IMR-90 (cell line): ENCODE measurements at regions not wholly inside any gene's neighbourhood (a gene's known extent, or its start where the extent isn't known, plus 50 kb on each side); places are given as distances from the start of the nearest gene placed in this dataset.

ENCODE experiments used
- ATAC-seq: fragments of 200-7000 bp; cut with Tn5 transposase; 2 replicates; pipeline ENCODE4 v1.9.1; 2020; ENCODE audit warnings: low read depth, mild to moderate bottlenecking, moderate library complexity
- BruUV-seq: library from RNA; stranded (reverse); fragments of 400-500 nt; replicated peaks from 2 replicates; lab custom pipeline; 2021; lab: Mats Ljungman, UMichigan
- CTCF ChIA-PET: fragments of 300-600 bp; formaldehyde crosslinking; extraction: SDS; loops from one replicate; lab custom pipeline; 2021; ENCODE audit warnings: antibody characterized with exemption; lab: Yijun Ruan, JAX
- POLR2A ChIA-PET: fragments of 300-600 bp; sonication (Branson Sonifier 250); formaldehyde crosslinking; loops from one replicate; lab custom pipeline; 2022; ENCODE audit warnings: antibody characterized with exemption; ENCODE audit not compliant: unreplicated experiment; lab: Charles Lee
- DNase-seq: peaks from one replicate; pipeline ENCODE4 v3.0.0; 2013
- H2AFZ ChIP-seq: replicated peaks from 2 replicates; pipeline ENCODE3; 2013; ENCODE audit warnings: low read length, mild to moderate bottlenecking; ENCODE audit not compliant: poor library complexity
- H2AK5ac ChIP-seq: 2 replicates; pipeline ENCODE4 v1.6.1; 2013; ENCODE audit warnings: low read depth, low read length, inconsistent platforms
- H2AK9ac ChIP-seq: replicated peaks from 2 replicates; pipeline ENCODE3; 2013; ENCODE audit warnings: mild to moderate bottlenecking, low read depth, low read length, moderate library complexity; ENCODE audit not compliant: poor library complexity
- H2BK120ac ChIP-seq: 2 replicates; pipeline ENCODE4 v1.6.1; 2013; ENCODE audit warnings: low read depth, low read length, inconsistent platforms
- H2BK15ac ChIP-seq: 3 replicates; pipeline ENCODE4 v1.6.1; 2013; ENCODE audit warnings: low read depth, low read length, inconsistent platforms
- H2BK20ac ChIP-seq: 2 replicates; pipeline ENCODE4 v1.6.1; 2013; ENCODE audit warnings: low read depth, mild to moderate bottlenecking, inconsistent platforms, low read length, moderate library complexity
- H2BK5ac ChIP-seq: 2 replicates; pipeline ENCODE4 v1.6.1; 2013; ENCODE audit warnings: mild to moderate bottlenecking, low read depth, low read length, inconsistent platforms; ENCODE audit not compliant: poor library complexity, severe bottlenecking
- H3K14ac ChIP-seq: replicated peaks from 2 replicates; pipeline ENCODE4 v1.6.1; 2013; ENCODE audit warnings: low read depth, low read length, inconsistent platforms
- H3K18ac ChIP-seq: 2 replicates; pipeline ENCODE4 v1.6.1; 2013; ENCODE audit warnings: low read depth, low read length, control low read depth
- H3K23ac ChIP-seq: 2 replicates; pipeline ENCODE4 v1.6.1; 2013; ENCODE audit warnings: low read depth, low read length, inconsistent platforms
- H3K27ac ChIP-seq: 2 replicates; pipeline ENCODE4 v1.5.1; 2013; ENCODE audit warnings: mild to moderate bottlenecking, control low read depth, low read length; ENCODE audit not compliant: insufficient read depth
- H3K27me3 ChIP-seq: 2 replicates; pipeline ENCODE4 v1.6.1; 2013; ENCODE audit warnings: low read length; ENCODE audit not compliant: control insufficient read depth, insufficient read depth
- H3K36me3 ChIP-seq: 2 replicates; pipeline ENCODE4 v1.6.1; 2013; ENCODE audit warnings: low read length, mixed read lengths; ENCODE audit not compliant: control insufficient read depth, insufficient read depth
- H3K4ac ChIP-seq: 2 replicates; pipeline ENCODE4 v1.6.1; 2013; ENCODE audit warnings: low read depth, low read length, inconsistent platforms
- H3K4me1 ChIP-seq: 2 replicates; pipeline ENCODE4 v1.6.1; 2013; ENCODE audit warnings: low read length, mixed read lengths; ENCODE audit not compliant: control insufficient read depth, insufficient read depth
- H3K4me2 ChIP-seq: 2 replicates; pipeline ENCODE4 v1.6.1; 2013; ENCODE audit warnings: low read depth, mild to moderate bottlenecking, control low read depth, low read length, moderate library complexity
- H3K4me3 ChIP-seq: 2 replicates; pipeline ENCODE4 v1.5.1; 2013; ENCODE audit warnings: low read depth, mild to moderate bottlenecking, control low read depth, low read length, moderate library complexity; ENCODE audit not compliant: insufficient read depth
- H3K56ac ChIP-seq: 2 replicates; pipeline ENCODE4 v1.6.1; 2013; ENCODE audit warnings: low read length, inconsistent platforms; ENCODE audit not compliant: insufficient read depth; ENCODE audit errors: extremely low read depth
- H3K79me1 ChIP-seq, 2 experiments: 2 replicates each; pipeline ENCODE4 v1.6.1; 2013; ENCODE audit warnings: low read length in 2 of 2, inconsistent platforms in 1 of 2, low read depth in 1 of 2
- H3K9ac ChIP-seq: 2 replicates; pipeline ENCODE4 v1.6.1; 2013; ENCODE audit warnings: low read depth, low read length, control low read depth
- H3K9me1 ChIP-seq: 2 replicates; pipeline ENCODE4 v1.6.1; 2013; ENCODE audit warnings: low read length, inconsistent platforms; ENCODE audit not compliant: insufficient read depth
- H3K9me3 ChIP-seq: 2 replicates; pipeline ENCODE4 v1.6.1; 2013; ENCODE audit warnings: low read length; ENCODE audit not compliant: control insufficient read depth, insufficient read depth
- H4K20me1 ChIP-seq: 2 replicates; pipeline ENCODE4 v1.6.1; 2013; ENCODE audit warnings: low read length, inconsistent platforms; ENCODE audit not compliant: insufficient read depth
- H4K5ac ChIP-seq: 2 replicates; pipeline ENCODE4 v1.6.1; 2013; ENCODE audit warnings: mild to moderate bottlenecking, low read depth, low read length, control low read depth
- H4K8ac ChIP-seq, 2 experiments: 2 replicates each; pipeline ENCODE4 v1.6.1; 2013; ENCODE audit warnings: low read depth in 2 of 2, low read length in 2 of 2, control low read depth in 1 of 2, inconsistent platforms in 1 of 2
- H4K91ac ChIP-seq: 2 replicates; pipeline ENCODE4 v1.6.1; 2013; ENCODE audit warnings: low read depth, low read length, inconsistent platforms; ENCODE audit not compliant: insufficient read depth
- BHLHE40 ChIP-seq: fragments of 150-350 bp; IDR thresholded peaks from 2 replicates; pipeline ENCODE4 v1.6.1; 2016; ENCODE audit warnings: mild to moderate bottlenecking, low read depth, low read length
- CEBPB ChIP-seq: IDR thresholded peaks from 2 replicates; pipeline ENCODE4 v1.6.1; 2012; ENCODE audit warnings: low read depth, low read length, improper control_type of control experiment
- CHD1 ChIP-seq: IDR thresholded peaks from 2 replicates; pipeline ENCODE4 v1.6.1; 2012; ENCODE audit warnings: low read depth, low read length, improper control_type of control experiment
- CTCF ChIP-seq: conservative IDR thresholded peaks from 2 replicates; pipeline ENCODE4 v1.5.1; 2012; ENCODE audit warnings: mild to moderate bottlenecking, low read depth, low read length, improper control_type of control experiment
- ELK1 ChIP-seq: fragments of 150-350 bp; IDR thresholded peaks from 2 replicates; pipeline ENCODE4 v1.6.1; 2016; ENCODE audit warnings: low read depth, mild to moderate bottlenecking, low read length, moderate library complexity, borderline replicate concordance
- FOS ChIP-seq: fragments of 150-350 bp; IDR thresholded peaks from 2 replicates; pipeline ENCODE4 v1.6.1; 2016; ENCODE audit warnings: low read depth, low read length
- MAFK ChIP-seq: IDR thresholded peaks from 2 replicates; pipeline ENCODE4 v1.6.1; 2012; ENCODE audit warnings: low read depth, low read length, improper control_type of control experiment
- MAZ ChIP-seq: IDR thresholded peaks from 2 replicates; pipeline ENCODE4 v1.6.1; 2012; ENCODE audit warnings: low read depth, mild to moderate bottlenecking, low read length, improper control_type of control experiment, moderate library complexity, borderline replicate concordance
- MXI1 ChIP-seq: IDR thresholded peaks from 2 replicates; pipeline ENCODE4 v1.6.1; 2012; ENCODE audit warnings: low read depth, mild to moderate bottlenecking, low read length, moderate library complexity, borderline replicate concordance
- NFE2L2 ChIP-seq: fragments of 150-350 bp; IDR thresholded peaks from 2 replicates; pipeline ENCODE4 v1.6.1; 2016; ENCODE audit warnings: low read depth, mild to moderate bottlenecking, low read length
- POLR2A ChIP-seq: IDR thresholded peaks from 2 replicates; pipeline ENCODE4 v1.6.1; 2012; ENCODE audit warnings: mild to moderate bottlenecking, low read depth, low read length
- RAD21 ChIP-seq: IDR thresholded peaks from 2 replicates; pipeline ENCODE4 v1.6.1; 2012; ENCODE audit warnings: low read length, improper control_type of control experiment
- RCOR1 ChIP-seq: IDR thresholded peaks from 2 replicates; pipeline ENCODE4 v1.6.1; 2012; ENCODE audit warnings: mild to moderate bottlenecking, low read length, improper control_type of control experiment; ENCODE audit not compliant: insufficient replicate concordance
- RFX5 ChIP-seq: IDR thresholded peaks from 2 replicates; pipeline ENCODE4 v1.8.0; 2012; ENCODE audit warnings: low read depth, mild to moderate bottlenecking, low read length, moderate library complexity
- SMC3 ChIP-seq: fragments of 150-350 bp; IDR thresholded peaks from 2 replicates; pipeline ENCODE4 v1.6.1; 2016; ENCODE audit warnings: low read depth, mild to moderate bottlenecking, antibody characterized with exemption, low read length, moderate library complexity
- USF2 ChIP-seq: fragments of 150-350 bp; IDR thresholded peaks from 2 replicates; pipeline ENCODE4 v1.6.1; 2017; ENCODE audit warnings: mild to moderate bottlenecking, antibody characterized with exemption, low read length, low read depth
- WGBS, 2 experiments: methylation state at CpG; one replicate each; pipeline versions ENCODE4 v1.1.5 to v1.1.7; 2013; ENCODE audit warnings: missing lambda C conversion rate in 2 of 2; ENCODE audit not compliant: insufficient read length in 1 of 2; ENCODE audit errors: extremely low coverage in 2 of 2; 5-methylcytosine and 5-hydroxymethylcytosine counted together
- dilution Hi-C: fragments of 300-500 bp; cut with HindIII; formaldehyde crosslinking; loops from one replicate; pipeline ENCODE4 v1.14.3; 2018; ENCODE audit warnings: low sequenced_read_pairs; ENCODE audit not compliant: unreplicated experiment
- in situ Hi-C: fragments of 300-500 bp; cut with MboI; formaldehyde crosslinking; loops from 3 replicates; pipeline ENCODE4 v1.14.3; 2019; ENCODE audit warnings: low sequenced_read_pairs, inconsistent platforms, mixed read lengths
- intact Hi-C: fragments of 100-400 bp; cut with micrococcal nuclease; formaldehyde crosslinking; loops from 2 replicates; pipeline ENCODE4 v1.10.0; 2022

- Histone ChIP-seq H3K27me3 (no peaks in the 10 kb centered on the region), H3K4me3 (no peak overlapping the region), H2BK5ac (no peak overlapping the region), H3K79me1 (no peaks in the 10 kb centered on the region), H3K9ac (no peak overlapping the region), H2AK5ac (no peak overlapping the region), H3K18ac (no peak overlapping the region), H3K56ac (no peak overlapping the region), H3K4me1 (no peaks in the 10 kb centered on the region), H3K14ac (no peak overlapping the region), H2BK120ac (no peak overlapping the region), H4K5ac (no peak overlapping the region), H3K4me2 (no peak overlapping the region), H3K36me3 (no peaks in the 10 kb centered on the region), H3K27ac (no peak overlapping the region), H3K9me1 (no peaks in the 10 kb centered on the region), H2AK9ac (no peak overlapping the region), H2BK20ac (no peak overlapping the region), H3K4ac (no peak overlapping the region), H2BK15ac (no peak overlapping the region), H4K20me1 (no peaks in the 10 kb centered on the region), H4K8ac (no peak overlapping the region), H3K9me3 (no peaks in the 10 kb centered on the region), H3K23ac (no peak overlapping the region), H2AFZ (no peak overlapping the region), H4K91ac (no peak overlapping the region)
- TF ChIP-seq NFE2L2 (no peak), RCOR1 (no peak), RFX5 (no peak), CEBPB (no peak), MAFK (no peak), SMC3 (no peak), ELK1 (no peak), CTCF (no peak), RAD21 (no peak), FOS (no peak), USF2 (no peak), MAZ (no peak), POLR2A (no peak), BHLHE40 (no peak), MXI1 (no peak), CHD1 (no peak)
- BruUV-seq = no TSS peak
- dilution Hi-C loops = no loop called here
- ATAC-seq (no peak), DNase-seq (no peak)
- POLR2A ChIA-PET = no interaction called here
- in situ Hi-C loops = no loop called here
- CTCF ChIA-PET = no interaction called here
- intact Hi-C loops = no loop called here
- WGBS, 2 experiments = no CpG with 5 or more reads among the region's 4 CpGs
Observed at GRCh38 chr2:84129018-84129417, 330.1 kb downstream of the SUCLG1 start.
